GM18868 (cell line): ENCODE measurements at regions not wholly inside any gene's neighbourhood (a gene's known extent, or its start where the extent isn't known, plus 50 kb on each side); places are given as distances from the start of the nearest gene placed in this dataset.
"Not testable (repeated sequence)": the region's sequence is repeated elsewhere in the genome, so short reads cannot be mapped to it uniquely, and the experiment has no call there.

ENCODE experiments used
- ATAC-seq: cut with Tn5 transposase; IDR thresholded peaks from one replicate; pipeline ENCODE4 v1.9.1; 2021; ENCODE audit warnings: mild to moderate bottlenecking, moderate library complexity; ENCODE audit not compliant: unreplicated experiment

GRCh38 chr5:89869346-89869745, 540.2 kb downstream of the CETN3 start:
- no peak for ATAC-seq

DNA sequence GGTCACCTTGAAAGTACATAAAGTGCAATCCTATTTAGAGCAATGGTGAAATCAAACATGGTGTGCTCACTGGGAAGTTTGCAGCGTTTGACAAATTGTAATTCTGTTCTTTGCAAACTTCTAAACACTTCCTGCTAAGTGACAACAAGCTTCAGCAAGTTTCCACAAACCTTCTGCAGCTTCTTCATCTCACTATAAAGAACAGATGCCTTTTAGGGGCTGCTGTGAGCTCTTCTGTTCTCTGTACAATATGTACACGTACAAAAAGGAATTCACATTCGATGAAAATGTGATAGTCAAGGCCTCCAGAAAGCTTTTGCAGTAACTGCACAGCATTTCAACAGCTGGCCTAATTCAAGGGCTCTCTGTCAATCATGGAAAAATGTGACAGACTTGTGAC, 543.1 kb downstream of the CETN3 start:
- no peak for ATAC-seq

DNA sequence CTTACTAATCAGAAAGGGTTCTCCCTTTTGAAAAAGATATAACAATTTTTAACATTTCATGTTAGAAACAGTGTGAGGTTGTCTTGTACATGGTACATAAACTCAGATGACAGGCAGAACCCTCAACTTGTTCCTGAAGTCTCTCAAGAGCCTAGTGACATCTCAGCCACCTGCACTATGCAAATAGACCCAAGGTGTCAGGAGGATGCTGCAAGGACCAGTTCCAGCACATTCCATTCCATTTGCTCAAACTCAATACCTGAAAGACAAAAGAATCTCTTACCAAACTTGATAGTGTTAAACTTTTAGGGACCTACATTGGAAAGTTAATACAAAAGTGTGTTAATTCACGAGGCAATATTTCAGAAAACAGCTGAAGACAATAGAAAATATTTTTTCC, 544.6 kb downstream of the CETN3 start:
- ATAC-seq = no peak

GRCh38 chr5:89857790-89858189, 551.8 kb downstream of the CETN3 start:
- ATAC-seq = no peak

GRCh38 chr5:89855417-89855816, 554.1 kb downstream of the CETN3 start:
- ATAC-seq = no peak

DNA sequence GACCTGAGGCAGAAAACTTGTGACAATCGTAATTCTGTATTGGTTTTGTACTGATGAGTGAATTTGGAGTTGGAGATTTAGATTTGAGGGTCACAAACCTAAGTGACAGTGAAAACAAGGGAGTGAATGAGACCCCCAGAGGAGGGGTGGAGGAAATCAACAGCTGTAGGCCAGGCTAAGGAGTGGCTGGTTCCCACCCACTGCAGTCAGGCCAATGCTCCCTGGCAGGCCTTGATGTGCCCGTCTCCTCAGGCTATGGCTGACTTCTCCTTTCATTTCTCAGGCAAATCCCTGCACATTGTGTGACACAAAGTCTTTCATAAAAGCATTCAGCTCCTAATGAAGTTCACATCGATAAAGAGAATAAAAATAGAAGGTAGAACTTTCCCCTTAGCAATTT, 557.6 kb downstream of the CETN3 start:
- ATAC-seq = no peak

DNA sequence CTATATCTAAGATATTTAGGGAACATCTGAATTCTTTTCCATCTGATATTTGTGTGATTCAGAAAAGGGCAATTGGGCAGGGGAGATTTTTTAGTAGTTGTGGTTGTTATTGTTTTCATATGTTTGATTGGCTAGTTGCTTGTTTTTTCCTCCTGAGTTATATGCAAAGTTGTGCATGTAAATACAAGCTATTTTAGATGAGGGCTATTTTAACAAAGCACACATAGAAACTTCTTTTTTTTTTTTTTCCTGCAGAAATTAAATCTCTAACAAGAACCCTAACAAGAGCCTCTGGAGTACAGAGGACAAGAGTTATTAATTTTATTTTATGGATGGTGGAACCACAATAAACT, 559.1 kb downstream of the CETN3 start:
- peak; percentile 28 for ATAC-seq

DNA sequence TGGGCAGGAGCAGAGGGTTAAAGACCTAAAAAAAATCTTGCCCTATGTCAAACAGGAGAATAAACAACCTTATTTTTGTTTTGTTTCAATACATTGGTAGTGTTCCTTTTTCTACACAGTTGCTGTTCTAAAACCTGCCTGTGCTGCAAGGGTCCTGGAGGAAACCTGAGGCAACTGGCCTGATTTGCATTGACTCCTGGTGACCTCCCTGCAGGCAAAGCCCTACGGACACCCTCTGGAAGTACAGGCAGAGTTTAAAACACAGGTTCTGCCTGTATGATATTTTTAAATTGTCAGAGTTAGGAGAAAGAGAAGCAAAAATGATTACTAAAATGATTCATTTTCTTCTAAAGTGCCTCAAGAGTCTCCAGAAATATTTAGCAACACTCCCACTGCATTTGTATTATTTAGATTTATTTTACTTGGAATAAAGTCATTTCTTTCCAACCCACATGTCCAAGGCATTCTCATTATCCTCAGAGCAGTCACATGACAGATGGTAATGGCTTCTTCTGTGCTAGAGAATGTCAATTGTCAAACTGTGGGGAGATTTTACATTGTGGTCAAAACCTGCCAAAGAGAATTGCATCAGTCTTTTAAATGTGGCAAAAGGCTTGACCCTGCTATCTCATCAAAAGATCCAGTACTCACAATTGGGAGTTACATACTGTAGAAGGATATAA, 559.6 kb downstream of the CETN3 start:
- ATAC-seq = peak; percentile 66

DNA sequence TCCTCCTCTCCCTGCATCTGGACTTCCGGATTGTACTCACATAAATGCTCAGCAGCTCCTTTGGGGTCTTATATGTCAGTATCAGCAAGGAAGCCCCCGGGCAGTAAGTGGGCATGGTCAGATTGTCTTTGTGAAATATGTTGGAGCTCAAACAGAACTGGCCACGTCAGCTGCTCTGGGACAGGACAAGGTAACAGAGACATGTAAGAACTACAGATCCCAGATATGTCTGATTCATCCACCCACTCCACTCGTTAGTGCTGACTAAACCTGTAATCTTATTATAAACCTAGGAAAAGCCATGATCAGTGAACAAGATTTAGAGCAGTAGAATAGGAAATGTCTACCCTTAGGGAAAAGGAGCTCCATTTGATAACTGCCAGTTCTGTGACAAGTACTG, 561.8 kb downstream of the CETN3 start:
- ATAC-seq = no peak

- ATAC-seq = no peak
These were observed 565.0 kb downstream of the CETN3 start for GRCh38 chr5:89844548-89844947.

GRCh38 chr5:89842531-89842930, 567.0 kb downstream of the CETN3 start:
- ATAC-seq = no peak

GRCh38 chr5:89840906-89841305, 568.6 kb downstream of the CETN3 start:
- no peak for ATAC-seq

- no peak for ATAC-seq
These were observed 578.9 kb downstream of the CETN3 start for GRCh38 chr5:89830691-89831090.

GRCh38 chr5:89827960-89828359, 581.6 kb downstream of the CETN3 start:
- ATAC-seq = no peak

- no peak for ATAC-seq
These were observed 582.2 kb downstream of the CETN3 start for GRCh38 chr5:89827359-89827758.

DNA sequence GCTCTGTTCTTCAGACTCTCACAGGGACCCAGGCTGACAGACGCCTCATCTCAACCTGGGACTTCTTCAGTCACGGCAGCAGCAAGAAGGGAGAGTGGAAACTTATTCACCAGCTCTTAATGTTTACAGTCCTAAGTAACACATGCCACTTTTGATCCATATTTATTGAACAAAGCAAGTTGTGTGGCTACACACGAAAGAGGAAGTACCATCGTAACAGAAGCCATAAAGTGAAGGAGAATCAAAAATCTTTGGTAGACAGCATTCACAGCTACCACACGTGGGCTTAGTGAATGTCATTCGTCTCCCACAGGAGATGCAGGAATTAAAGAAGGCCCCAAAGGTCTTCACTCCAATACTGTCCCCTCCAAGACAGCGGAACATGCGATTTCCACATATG, 582.6 kb downstream of the CETN3 start:
- ATAC-seq = no peak

DNA sequence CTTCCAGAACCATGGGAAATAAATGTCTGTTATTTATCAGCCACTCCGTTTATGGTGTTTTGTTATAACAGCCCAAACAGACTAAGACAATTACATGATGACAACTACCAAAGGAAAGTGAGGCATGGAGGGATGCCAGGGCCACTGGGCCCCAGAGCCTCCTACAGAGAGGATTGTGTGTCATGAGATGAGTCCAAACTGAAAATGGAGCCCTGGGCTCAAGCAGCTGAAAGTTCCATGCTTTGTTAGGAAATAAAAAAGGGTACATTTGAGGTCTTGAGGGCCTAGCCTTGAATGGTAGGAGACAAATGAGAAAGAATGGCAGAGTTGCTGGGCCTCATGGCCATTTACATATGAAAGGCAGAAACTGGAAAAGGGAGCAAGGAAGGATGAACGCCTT, 586.5 kb downstream of the CETN3 start:
- ATAC-seq = no peak

DNA sequence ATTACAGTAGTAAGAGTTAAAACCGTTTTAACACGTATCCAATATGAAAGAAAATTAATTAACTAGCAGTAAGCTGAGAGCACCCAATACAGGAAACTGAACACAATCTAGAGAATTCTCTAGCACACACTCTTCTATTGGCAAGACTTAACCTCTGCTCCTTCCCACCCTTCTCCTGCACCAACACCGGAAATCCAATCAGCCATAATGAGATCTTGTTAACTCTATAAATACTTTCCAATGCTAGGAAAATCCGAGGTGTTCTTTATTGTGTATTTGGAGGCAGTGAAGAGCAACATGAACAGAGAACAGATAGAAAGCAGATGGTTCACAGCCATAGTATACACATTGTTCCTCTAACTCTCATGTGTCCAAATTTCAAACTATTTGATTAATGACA, 591.7 kb downstream of the CETN3 start:
- ATAC-seq = no peak

DNA sequence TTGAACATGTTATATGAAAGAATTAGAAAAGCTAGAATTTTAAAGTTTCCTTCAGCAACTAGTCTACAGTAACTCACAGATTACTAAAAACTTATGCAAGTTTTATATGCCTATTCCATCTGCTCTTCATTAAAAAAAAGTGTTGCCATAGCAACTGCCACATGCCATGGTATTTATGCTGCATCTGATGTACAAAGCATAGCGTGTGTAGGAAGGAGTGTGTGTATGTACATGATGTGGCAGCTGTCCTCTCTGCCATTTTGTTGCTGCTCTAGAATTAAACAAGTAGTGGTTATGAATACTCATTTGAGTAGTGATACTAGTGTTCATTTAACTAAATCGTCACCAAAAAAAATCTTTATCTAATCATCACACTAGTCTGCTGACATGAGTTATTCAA, 593.5 kb downstream of the CETN3 start:
- ATAC-seq = no peak

GRCh38 chr5:89800735-89801134, 608.8 kb downstream of the CETN3 start:
- ATAC-seq = not testable (repeated sequence)

GRCh38 chr5:89794504-89794903, 615.1 kb downstream of the CETN3 start:
- ATAC-seq = not testable (repeated sequence)

GRCh38 chr5:89779734-89780133, 629.8 kb downstream of the CETN3 start:
- ATAC-seq = not testable (repeated sequence)

- ATAC-seq = no peak
These were observed 631.8 kb downstream of the CETN3 start for GRCh38 chr5:89777758-89778157.
